Activated T-helper 1 cell treated with anti-CD3 and anti-CD28 coated beads, Interleukin-12 subunit alpha, Interleukin-12 subunit beta, Interleukin-2, Interleukin-4 antibody, amounts not matched to agents 30 ng/mL and 10 ng/mL and 1 ng/mL, durations not matched to agents 14 hours and 24 hours and 36 hours (primary cell): ENCODE measurements at regions not wholly inside any gene's neighbourhood (a gene's known extent, or its start where the extent isn't known, plus 50 kb on each side); places are given as distances from the start of the nearest gene placed in this dataset.

ENCODE experiments used
- DNase-seq: peaks from one replicate; pipeline ENCODE4 v3.0.0; 2021; ENCODE audit warnings: low spot score
- H3K27ac Mint-ChIP-seq: one replicate; pipeline ENCODE4 v1.8.0; 2021; ENCODE audit warnings: mild to moderate bottlenecking, mixed read lengths
- H3K27me3 Mint-ChIP-seq: one replicate; pipeline ENCODE4 v1.8.0; 2022; ENCODE audit warnings: mild to moderate bottlenecking, moderate library complexity, mixed read lengths; ENCODE audit not compliant: insufficient read depth
- H3K36me3 Mint-ChIP-seq: one replicate; pipeline ENCODE4 v1.8.0; 2021; ENCODE audit warnings: low read depth, mixed read lengths
- H3K4me1 Mint-ChIP-seq: one replicate; pipeline ENCODE4 v1.8.0; 2021; ENCODE audit warnings: low read depth, mixed read lengths
- H3K4me3 Mint-ChIP-seq: one replicate; pipeline ENCODE4 v1.8.0; 2021; ENCODE audit warnings: mild to moderate bottlenecking, moderate library complexity, mixed read lengths
- H3K9me3 Mint-ChIP-seq: one replicate; pipeline ENCODE4 v1.8.0; 2021; ENCODE audit warnings: mixed read lengths
- intact Hi-C: fragments of 100-400 bp; cut with micrococcal nuclease; formaldehyde crosslinking; loops from one replicate; pipeline ENCODE4 v1.15.1; 2024

DNA sequence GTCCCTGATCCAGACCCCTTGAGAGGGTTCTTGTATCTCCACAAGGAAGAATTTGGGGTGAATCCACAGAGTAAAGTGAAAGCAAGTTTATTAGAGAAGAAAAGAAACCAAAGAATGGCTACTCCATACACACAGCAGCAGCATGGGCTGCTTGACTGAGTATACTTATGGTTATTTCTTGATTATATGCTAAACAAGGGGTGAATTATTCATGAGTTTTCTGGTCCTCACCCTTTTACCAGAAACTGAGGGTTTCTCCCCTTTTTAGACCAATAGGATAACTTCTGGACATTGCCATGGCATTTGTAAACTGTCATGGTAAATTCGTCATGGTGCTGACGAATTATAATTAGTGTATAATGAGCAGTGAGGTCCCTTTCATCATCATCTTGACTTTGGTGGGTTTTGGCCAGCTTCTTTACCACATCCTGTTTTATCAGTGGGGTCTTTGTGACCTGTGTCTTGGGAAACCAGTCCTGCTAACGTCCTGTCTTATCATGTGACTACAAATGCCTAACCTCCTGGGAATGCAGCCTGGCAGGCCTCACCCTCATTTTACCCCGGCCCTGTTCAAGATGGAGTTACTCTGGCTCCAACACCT lies 121.9 kb downstream of the SPTSSA start:
- H3K4me1 Mint-ChIP-seq: peaks cover 8% of the 10 kb centered on the region
- H3K27ac Mint-ChIP-seq: no peak overlapping the region
- no peaks in the 10 kb centered on the region for H3K36me3 Mint-ChIP-seq
- no peak for DNase-seq
- no peaks in the 10 kb centered on the region for H3K9me3 Mint-ChIP-seq
- H3K4me3 Mint-ChIP-seq: no peak overlapping the region
- H3K27me3 Mint-ChIP-seq: peaks cover 2% of the 10 kb centered on the region
- intact Hi-C loops: no loop called here

DNA sequence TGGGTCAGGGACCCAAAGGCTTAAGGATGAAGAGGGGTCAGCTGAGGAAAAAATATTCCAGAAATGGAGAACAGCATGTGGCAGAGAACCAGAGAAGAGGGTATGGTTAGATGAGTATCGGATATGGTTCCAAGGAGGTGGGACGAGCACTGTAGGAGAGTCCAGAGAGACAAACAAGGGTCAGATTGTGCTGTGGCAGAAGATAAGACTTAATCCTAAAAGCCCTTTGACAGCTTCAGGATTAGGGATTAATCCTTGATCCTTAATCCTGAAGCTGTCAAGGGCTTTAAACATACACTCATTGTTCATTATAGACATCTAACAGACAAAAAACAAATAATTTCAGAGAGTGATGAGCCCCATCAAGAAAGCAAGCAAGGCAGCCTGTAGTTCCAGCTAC lies 124.0 kb downstream of the SPTSSA start:
- H3K27me3 Mint-ChIP-seq: peaks cover 2% of the 10 kb centered on the region
- no peak overlapping the region for H3K27ac Mint-ChIP-seq
- H3K4me1 Mint-ChIP-seq: peaks cover 8% of the 10 kb centered on the region
- no peaks in the 10 kb centered on the region for H3K9me3 Mint-ChIP-seq
- DNase-seq: no peak
- intact Hi-C loops: no loop called here
- H3K36me3 Mint-ChIP-seq: no peaks in the 10 kb centered on the region
- H3K4me3 Mint-ChIP-seq: no peak overlapping the region

DNA sequence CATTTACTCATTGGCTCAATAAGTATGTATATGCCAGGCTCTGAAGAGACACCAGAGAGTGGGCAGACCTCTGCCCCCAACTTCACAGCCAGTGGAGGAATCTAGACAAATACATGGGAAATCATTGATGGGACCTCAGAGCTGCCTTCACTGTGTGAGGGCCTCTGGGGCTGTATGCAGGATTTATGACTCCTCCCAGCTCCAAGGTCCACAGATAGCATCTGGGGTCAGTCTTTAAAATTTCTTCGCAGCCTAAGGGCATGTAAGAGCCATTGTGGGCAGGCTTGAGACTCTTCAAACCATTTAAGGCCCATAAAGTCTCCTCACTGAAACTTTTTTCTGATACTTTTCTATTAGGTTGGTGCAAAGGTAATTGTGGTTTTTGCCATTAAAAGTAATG lies 125.5 kb downstream of the SPTSSA start:
- DNase-seq: no peak
- no peaks in the 10 kb centered on the region for H3K27me3 Mint-ChIP-seq
- no peak overlapping the region for H3K4me3 Mint-ChIP-seq
- H3K9me3 Mint-ChIP-seq: no peaks in the 10 kb centered on the region
- no peaks in the 10 kb centered on the region for H3K36me3 Mint-ChIP-seq
- intact Hi-C loops: no loop called here
- H3K27ac Mint-ChIP-seq: no peak overlapping the region
- H3K4me1 Mint-ChIP-seq: peaks cover 13% of the 10 kb centered on the region

DNA sequence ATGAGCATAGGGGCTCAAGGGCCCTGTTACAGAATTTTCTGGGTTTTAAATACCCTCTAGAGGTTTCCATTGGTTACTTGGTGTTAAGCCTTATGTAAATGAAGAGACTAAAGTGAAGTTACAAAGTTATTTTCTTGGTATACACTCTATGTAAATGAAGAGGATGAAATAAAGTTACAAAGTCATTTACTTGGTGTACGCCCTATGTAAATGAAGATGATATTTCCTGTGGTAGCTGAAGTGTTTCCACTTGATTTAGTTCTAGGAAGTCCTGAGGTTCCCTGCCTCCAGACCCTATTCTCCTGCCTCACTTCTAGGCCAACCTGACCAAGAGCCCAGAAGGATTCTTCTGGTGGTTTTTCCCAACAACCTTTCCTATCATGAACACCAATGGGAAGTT lies 126.1 kb downstream of the SPTSSA start:
- DNase-seq: no peak
- intact Hi-C loops: no loop called here
- Mint-ChIP-seq H3K27me3 (no peaks in the 10 kb centered on the region), H3K36me3 (no peaks in the 10 kb centered on the region), H3K27ac (no peak overlapping the region), H3K4me1 (peaks cover 13% of the 10 kb centered on the region), H3K4me3 (no peak overlapping the region), H3K9me3 (no peaks in the 10 kb centered on the region)

DNA sequence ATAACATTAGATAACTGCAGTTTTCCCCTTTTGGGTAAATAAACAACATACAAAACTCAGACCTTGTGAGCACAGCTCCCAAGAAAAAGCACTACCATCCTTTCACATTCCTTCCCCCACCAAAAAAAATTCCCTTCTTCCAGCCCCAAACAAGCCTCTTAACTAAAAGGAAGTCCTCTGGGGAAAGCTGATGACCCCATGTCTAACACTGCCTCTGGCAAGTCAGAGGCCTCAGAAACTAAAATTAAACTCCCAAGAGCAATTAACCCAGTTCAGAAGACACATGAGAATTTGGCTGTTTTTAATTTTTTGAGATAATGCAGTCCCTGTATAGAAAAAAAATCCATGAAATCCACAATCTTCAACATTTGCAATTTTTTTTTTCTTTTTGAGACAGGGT lies 127.7 kb downstream of the SPTSSA start:
- Mint-ChIP-seq H3K9me3 (no peaks in the 10 kb centered on the region), H3K27me3 (no peaks in the 10 kb centered on the region), H3K27ac (no peak overlapping the region), H3K36me3 (no peaks in the 10 kb centered on the region), H3K4me3 (no peak overlapping the region), H3K4me1 (peaks cover 13% of the 10 kb centered on the region)
- intact Hi-C loops: no loop called here
- DNase-seq: no peak

DNA sequence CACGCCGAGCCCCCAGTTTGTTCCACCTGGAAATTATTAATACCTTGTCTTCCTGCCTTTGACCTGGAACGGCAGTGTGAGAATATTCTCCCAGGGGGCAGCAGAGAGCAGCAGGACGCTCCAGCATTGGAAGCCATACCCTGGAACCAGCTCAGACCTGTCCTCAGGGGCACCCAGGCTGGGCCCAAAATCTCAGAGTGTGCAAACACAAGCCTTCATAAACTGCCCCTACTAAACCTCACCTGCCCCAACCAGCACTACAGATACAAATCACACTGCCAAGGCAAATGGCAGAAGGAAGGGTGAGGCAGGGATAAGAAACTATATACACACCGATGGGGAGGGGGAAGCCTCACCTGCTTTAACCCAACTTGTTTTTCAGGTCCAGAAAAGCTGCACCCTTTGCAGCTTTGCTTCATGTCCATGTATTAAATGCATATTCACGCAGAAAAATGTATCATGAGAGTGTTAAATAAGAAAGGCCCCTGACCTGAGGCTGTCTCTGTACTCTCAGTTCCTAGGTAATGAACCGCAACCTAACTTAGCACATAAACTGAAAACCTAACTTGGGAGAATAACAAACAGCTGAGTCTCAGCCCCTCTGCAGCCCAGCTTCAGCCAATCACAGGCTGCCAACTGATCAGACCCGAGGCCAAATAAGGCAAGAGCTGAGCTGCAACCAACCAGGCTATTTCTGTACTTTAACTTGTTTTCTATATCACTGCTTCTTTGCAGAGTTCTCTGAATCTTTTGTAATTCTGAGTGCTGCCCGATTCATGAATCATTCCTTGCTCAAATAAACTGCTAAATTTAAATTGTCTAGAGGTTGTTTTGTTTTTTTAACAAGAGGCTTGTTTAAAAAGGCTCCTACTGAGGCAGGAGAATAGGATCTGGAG lies 130.1 kb downstream of the SPTSSA start:
- Mint-ChIP-seq H3K27me3 (no peaks in the 10 kb centered on the region), H3K4me3 (no peak overlapping the region), H3K4me1 (peaks cover 13% of the 10 kb centered on the region), H3K27ac (no peak overlapping the region), H3K36me3 (no peaks in the 10 kb centered on the region), H3K9me3 (no peaks in the 10 kb centered on the region)
- intact Hi-C loops: loop anchor here (1.0 kb wide), 1 partner anchor 166 kb away; no protein-coding TSS in a partner anchor
- DNase-seq: peak; percentile 24

DNA sequence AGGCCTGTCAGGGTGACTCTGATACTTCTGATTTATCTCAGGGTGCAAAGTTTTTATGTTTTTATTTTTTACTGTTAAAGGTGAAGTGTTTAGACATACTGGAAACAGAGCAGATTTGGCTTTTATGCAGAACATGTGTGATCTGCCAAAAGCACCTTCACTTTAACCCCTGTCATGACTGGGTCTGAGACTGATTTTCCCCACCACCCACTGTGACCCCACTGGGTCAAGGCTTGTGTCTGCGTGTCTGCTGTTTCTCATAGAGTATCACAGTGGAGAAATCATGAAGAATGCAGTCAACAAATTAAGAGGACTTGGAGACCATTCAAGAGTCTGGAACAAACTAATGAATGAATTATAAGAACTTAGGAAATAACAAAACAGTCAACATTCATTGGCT lies 131.2 kb downstream of the SPTSSA start:
- Mint-ChIP-seq H3K36me3 (no peaks in the 10 kb centered on the region), H3K27me3 (no peaks in the 10 kb centered on the region), H3K27ac (no peak overlapping the region), H3K9me3 (no peaks in the 10 kb centered on the region), H3K4me3 (no peak overlapping the region), H3K4me1 (peaks cover 9% of the 10 kb centered on the region)
- DNase-seq: no peak
- intact Hi-C loops: loop anchor here (1.0 kb wide), 1 partner anchor 167 kb away; no protein-coding TSS in a partner anchor

DNA sequence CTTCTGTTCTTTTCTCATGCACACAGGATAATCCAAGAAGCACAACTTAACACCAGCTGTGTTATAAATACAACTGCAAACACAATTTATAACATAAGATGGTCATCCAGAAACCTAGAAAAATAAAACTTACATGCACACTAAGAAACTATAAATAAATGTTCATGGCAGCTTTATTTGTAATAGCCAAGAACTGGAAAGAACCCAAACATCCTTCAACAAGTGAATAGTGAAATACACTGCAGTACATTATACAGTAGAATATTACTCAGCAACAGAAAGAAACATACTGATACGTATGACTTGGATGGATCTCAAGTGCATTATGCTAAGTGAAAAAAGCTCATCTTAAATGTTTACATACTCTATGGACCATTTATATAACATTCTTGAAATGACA lies 132.7 kb downstream of the SPTSSA start:
- Mint-ChIP-seq H3K27me3 (no peaks in the 10 kb centered on the region), H3K27ac (no peak overlapping the region), H3K4me3 (no peak overlapping the region), H3K9me3 (no peaks in the 10 kb centered on the region), H3K4me1 (peaks cover 5% of the 10 kb centered on the region), H3K36me3 (no peaks in the 10 kb centered on the region)
- no peak for DNase-seq
- intact Hi-C loops: no loop called here

DNA sequence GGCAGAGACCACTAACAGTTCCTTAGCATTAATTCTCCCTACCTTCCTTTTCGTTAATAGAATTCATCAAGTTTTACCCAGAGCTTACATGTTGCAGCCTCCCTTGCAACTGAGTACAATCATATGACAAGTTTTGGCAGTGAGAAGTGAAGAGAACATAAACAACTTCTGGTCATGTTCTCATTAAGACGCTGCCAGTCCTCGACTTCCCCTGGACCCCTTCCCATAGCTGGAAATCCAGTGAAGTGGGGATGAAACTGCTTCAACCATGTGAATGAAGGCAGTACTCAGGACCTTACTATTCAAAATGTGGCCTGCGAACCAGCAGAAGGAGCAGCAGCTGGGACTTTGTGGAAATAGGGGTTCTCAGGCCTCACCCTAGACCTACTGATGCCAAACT lies 133.9 kb downstream of the SPTSSA start:
- no peak for DNase-seq
- H3K4me3 Mint-ChIP-seq: no peak overlapping the region
- peaks cover 5% of the 10 kb centered on the region for H3K4me1 Mint-ChIP-seq
- no peaks in the 10 kb centered on the region for H3K9me3 Mint-ChIP-seq
- H3K36me3 Mint-ChIP-seq: no peaks in the 10 kb centered on the region
- H3K27me3 Mint-ChIP-seq: no peaks in the 10 kb centered on the region
- no peak overlapping the region for H3K27ac Mint-ChIP-seq
- intact Hi-C loops: no loop called here

DNA sequence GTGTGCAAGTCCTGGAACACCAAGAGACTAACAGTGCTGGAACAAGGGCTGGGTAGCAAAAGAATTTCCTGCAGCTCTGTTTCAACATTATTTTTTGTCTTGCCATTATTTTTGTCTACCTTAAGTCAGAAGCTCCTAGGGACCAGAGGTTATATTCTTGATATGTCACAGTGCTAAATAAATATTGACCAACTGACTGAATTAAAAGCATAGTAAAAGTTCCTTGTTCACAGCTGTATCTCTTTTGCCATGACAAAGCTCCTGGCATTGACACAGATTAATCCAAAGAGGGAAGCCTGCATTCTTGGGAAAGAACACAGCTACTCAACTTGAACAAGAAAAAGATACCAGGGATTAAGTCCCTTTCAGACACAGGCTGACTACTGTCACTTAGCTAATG lies 136.5 kb downstream of the SPTSSA start:
- no peaks in the 10 kb centered on the region for H3K27me3 Mint-ChIP-seq
- H3K27ac Mint-ChIP-seq: no peak overlapping the region
- DNase-seq: no peak
- H3K4me3 Mint-ChIP-seq: no peak overlapping the region
- intact Hi-C loops: no loop called here
- H3K36me3 Mint-ChIP-seq: no peaks in the 10 kb centered on the region
- H3K4me1 Mint-ChIP-seq: no peaks in the 10 kb centered on the region
- H3K9me3 Mint-ChIP-seq: no peaks in the 10 kb centered on the region

DNA sequence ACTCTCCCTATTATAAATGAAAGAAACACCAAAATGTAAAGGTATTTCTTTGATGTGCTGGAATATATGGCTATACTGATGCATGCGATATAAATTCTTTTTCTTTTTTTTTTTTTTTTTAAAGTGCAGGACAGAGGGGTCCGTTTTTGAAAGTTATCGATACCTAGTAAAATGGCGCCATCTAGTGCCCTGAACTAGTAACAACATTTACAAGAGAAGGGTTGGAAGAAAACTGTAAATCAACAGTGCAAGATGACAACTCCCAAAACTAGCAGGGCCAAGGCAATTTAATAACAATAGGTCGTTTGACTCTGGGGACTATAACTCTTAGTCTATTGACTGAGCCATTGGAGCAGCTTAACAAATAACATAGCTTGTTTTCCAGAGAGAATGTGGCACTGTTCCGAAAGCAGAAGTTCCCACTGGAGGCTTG lies 137.7 kb downstream of the SPTSSA start:
- intact Hi-C loops: loop anchor here (5.0 kb wide), 2 partner anchors 527 to 1612 kb away; no protein-coding TSS in a partner anchor
- Mint-ChIP-seq H3K4me1 (no peaks in the 10 kb centered on the region), H3K27ac (no peak overlapping the region), H3K4me3 (no peak overlapping the region), H3K36me3 (no peaks in the 10 kb centered on the region), H3K27me3 (peaks cover 2% of the 10 kb centered on the region), H3K9me3 (no peaks in the 10 kb centered on the region)
- no peak for DNase-seq

DNA sequence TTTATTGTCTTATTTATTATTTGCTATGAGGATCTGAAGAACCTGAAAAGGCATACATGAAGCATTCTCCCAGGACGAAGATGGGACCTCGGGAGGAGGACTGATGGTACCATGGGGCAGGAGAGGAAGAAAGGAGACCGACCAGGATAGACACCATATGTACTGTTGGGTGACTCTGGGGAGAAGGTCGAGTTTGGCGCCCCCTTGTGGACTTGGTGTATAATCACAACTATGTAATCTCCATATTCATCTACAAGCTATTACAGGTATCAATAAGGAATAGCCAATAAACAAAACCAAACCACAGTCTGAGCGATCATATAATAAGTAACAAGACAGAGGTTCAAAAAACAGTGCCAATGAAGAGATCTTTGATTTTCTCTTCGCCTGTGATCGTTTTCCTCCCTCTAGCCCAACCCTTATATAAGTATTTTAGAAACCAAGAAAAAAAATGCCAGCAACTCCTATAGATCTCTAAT lies 139.1 kb downstream of the SPTSSA start:
- no peaks in the 10 kb centered on the region for H3K4me1 Mint-ChIP-seq
- peak; percentile 41 for DNase-seq
- no peaks in the 10 kb centered on the region for H3K36me3 Mint-ChIP-seq
- peaks cover 6% of the 10 kb centered on the region for H3K27me3 Mint-ChIP-seq
- no peak overlapping the region for H3K4me3 Mint-ChIP-seq
- no peaks in the 10 kb centered on the region for H3K9me3 Mint-ChIP-seq
- H3K27ac Mint-ChIP-seq: no peak overlapping the region
- intact Hi-C loops: loop anchor here (1.0 to 5.0 kb wide), 4 partner anchors 482 to 1747 kb away; no protein-coding TSS in a partner anchor

DNA sequence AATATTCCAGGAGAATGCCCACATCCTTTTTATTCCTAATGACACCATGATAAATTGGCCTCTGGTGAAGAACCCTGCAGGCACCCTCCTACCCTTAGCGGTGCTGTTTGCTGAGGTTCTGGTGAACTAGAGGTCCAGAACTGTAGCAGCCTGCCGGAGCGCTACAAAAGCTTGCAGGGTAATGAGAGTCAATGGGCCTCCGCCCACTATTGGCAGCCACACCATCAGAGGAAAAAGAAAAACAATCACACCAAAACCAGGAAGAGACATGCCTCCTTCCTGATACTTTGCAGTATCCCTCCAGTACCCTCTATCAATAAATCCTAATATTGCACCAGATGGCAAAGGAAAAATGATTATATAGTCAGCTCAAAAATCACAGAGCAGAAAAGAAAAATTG lies 142.9 kb downstream of the SPTSSA start:
- no peak for DNase-seq
- Mint-ChIP-seq H3K27ac (no peak overlapping the region), H3K9me3 (no peaks in the 10 kb centered on the region), H3K4me1 (no peaks in the 10 kb centered on the region), H3K27me3 (peaks cover 6% of the 10 kb centered on the region), H3K4me3 (no peak overlapping the region), H3K36me3 (no peaks in the 10 kb centered on the region)
- intact Hi-C loops: no loop called here
